ENCODE measurements at regions not wholly inside any gene's neighbourhood (a gene's known extent, or its start where the extent isn't known, plus 50 kb on each side); places are given as distances from the start of the nearest gene placed in this dataset.

DNA sequence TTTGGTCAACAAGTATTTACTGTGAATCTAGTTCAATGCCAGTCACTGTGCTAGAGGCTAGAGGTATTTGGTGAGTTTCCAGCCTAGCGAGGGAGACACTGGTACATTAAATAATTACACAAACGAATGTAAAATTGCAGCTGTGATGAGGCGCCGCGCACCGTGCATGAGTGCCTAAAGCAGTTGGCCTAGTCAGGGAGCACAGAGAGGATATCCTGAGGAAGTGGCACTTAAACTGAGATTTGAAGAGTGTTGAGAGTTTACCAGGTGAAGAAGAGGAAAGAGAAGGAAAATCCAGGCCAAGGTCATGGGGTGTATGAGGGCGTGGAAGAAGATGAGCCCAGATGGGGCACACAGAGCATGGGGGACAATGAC, 157.6 kb upstream of the NDUFV2 start:
- DNase-seq (ENCODE audit: low spot score): no peak

DNA sequence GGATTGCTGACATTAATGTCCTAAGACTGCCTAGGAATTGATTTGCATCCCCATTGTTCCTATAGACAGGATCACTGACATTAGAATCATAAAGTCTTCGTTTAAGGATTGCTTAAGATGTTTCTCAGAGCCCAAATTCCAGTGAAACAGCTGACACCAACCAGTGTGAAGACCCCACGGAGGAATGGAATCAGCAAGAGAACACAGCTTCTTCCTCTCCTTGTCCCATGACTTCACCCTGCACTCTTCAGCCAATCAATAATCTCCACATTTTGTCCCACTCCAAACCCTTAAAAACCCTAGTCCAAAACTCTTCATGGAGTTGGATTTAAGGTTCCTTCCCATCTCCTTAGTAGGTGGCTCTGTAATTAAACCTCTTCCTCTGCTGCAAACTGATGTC, 157.0 kb upstream of the NDUFV2 start:
- DNase-seq (ENCODE audit: low spot score): no peak

GRCh38 chr18:8946066-8946838, 156.2 kb upstream of the NDUFV2 start:
- no peak for DNase-seq (ENCODE audit: low spot score)

- DNase-seq (ENCODE audit: low spot score): no peak
Measured at GRCh38 chr18:8947566-8947965, 154.9 kb upstream of the NDUFV2 start.

GRCh38 chr18:8948011-8948410, 154.5 kb upstream of the NDUFV2 start:
- DNase-seq (ENCODE audit: low spot score): no peak

DNA sequence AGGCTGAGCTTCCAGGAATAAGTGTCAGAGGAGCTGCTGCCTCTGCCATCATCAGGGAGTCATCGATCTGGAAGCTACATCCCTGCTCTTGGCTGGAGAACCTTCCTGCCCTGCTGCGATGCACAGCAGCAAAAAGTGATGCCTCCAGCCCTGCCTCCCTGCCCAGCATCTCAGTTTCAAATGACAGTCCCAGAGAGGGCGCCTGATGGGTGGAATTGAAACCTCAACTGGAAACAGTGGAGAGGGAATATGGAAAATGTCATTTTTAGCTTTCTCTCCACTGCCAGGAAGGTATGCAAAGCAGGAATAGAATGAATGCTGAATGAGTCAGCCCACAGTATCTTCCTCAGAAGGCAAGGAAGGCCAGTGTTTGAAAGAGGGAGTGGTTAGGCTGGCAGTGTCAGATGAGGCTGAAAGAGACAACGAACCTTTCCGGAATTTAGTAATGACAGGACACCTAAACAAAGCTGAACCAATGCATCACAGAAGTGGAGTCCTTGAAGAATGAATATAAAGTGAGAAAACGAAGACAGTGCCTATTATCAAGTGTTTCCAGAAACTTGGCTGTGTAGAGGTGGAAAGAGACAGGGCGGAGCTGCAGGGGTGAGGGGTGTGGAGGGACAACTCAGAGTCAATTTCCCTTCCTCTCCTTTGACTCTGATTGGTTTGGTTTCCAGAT, 153.9 kb upstream of the NDUFV2 start:
- DNase-seq (ENCODE audit: low spot score): no peak

GRCh38 chr18:8949206-8949605, 153.3 kb upstream of the NDUFV2 start:
- DNase-seq (ENCODE audit: low spot score): no peak

- no peak for DNase-seq (ENCODE audit: low spot score)
Measured at GRCh38 chr18:8951491-8951890, 151.0 kb upstream of the NDUFV2 start.

DNA sequence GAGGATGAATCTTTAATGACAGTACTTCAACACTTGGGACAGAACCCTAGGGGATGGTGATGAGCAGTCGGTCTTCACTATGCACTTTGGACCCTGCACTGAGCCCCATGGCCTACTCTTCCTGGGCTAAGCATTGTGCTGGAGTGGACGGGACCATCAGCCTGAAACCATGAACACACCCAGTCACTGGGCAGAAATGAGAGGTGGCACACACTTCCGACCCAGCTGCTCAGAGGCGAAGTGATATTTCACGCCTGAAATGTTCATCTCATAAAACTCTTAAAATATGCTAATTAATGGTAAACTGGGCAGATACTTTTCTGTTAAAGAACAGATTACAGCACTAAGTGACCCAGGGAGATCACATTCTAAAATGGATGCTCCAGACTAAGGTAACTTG, 150.3 kb upstream of the NDUFV2 start:
- DNase-seq (ENCODE audit: low spot score): no peak

DNA sequence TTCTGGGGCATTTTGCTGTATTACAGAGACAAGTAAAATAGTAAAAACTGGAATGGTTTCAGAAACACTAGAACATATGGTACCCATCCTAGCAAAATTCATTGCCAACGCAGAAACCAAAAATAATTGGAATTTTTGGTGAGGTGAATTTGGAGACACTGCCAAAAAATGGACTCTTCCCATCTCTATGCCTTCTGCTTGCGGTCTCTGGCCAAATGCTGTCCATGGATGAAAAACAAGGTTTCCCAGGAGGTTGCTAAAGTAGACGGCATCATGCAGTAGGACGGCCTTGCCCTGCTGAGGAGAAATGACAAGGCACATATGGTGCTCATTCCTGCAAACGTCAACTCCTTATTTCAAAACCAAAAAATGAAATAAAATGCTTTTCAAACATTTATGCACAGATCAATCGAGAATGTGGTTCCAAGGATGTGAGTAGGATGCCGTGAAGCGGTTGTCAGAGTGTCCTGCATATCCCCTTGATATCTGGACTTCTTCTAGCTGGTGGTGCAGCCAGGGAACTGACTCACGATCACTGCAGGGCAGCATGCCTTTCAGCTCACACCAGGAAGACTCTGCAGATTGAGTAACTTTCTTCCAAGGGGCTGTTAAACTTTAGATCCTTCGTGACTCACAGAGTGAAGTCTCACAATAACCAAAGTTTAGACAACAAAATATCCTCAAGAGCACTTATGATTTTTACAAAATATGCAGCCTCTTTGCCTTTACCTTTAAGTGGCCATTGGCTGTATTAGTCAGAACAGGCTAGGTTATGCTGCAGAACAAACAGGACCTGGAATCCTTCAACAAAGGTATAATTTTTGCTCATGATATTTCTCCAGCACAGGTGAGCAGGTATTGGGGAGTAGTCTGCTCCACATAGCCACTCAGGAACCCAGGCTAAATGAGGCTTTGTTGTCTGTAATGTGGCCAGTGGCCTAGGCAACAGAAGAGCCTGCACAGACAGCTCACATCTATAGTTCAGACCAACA, 149.4 kb upstream of the NDUFV2 start:
- no peak for DNase-seq (ENCODE audit: low spot score)

DNA sequence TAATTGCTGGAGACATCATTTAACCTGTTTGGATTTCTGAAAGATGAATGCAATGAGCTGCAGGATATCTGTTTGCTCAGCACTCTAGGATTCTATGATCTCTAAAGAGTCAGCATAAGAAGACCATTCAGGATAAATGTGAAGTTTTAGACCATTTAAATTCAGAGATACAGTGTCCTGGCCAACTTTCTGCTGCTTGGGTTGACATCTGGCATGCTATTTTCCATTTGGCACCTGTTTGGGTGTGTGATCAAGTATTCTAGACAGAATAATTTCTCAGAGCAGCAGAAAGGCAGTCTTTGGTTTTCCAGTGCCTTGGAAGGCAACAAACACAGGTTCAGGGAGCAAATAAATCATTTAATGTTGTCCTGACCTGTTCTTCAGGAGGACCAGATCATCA, 144.8 kb upstream of the NDUFV2 start:
- no peak for DNase-seq (ENCODE audit: low spot score)

DNA sequence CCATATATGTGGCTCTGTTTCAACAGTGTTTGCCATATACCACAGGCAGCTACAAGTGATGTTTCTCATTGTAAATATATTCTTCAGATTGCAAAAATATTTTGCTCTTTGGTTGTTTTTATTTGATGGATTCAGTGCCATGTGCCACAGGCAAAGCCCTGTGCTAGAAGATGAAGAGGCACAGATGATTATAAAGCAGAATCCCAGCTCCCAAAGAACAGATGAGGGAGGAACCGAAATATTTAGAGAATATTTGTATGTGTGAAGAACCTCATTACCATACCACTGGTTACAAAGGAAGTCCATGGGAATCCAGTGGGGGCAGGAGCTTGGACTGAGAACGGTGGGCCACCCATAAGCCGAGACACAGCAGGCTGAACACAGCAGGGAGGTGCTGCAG, 143.8 kb upstream of the NDUFV2 start:
- DNase-seq (ENCODE audit: low spot score): no peak

- no peak for DNase-seq (ENCODE audit: low spot score)
Measured at GRCh38 chr18:8959551-8960135, 142.9 kb upstream of the NDUFV2 start.

DNA sequence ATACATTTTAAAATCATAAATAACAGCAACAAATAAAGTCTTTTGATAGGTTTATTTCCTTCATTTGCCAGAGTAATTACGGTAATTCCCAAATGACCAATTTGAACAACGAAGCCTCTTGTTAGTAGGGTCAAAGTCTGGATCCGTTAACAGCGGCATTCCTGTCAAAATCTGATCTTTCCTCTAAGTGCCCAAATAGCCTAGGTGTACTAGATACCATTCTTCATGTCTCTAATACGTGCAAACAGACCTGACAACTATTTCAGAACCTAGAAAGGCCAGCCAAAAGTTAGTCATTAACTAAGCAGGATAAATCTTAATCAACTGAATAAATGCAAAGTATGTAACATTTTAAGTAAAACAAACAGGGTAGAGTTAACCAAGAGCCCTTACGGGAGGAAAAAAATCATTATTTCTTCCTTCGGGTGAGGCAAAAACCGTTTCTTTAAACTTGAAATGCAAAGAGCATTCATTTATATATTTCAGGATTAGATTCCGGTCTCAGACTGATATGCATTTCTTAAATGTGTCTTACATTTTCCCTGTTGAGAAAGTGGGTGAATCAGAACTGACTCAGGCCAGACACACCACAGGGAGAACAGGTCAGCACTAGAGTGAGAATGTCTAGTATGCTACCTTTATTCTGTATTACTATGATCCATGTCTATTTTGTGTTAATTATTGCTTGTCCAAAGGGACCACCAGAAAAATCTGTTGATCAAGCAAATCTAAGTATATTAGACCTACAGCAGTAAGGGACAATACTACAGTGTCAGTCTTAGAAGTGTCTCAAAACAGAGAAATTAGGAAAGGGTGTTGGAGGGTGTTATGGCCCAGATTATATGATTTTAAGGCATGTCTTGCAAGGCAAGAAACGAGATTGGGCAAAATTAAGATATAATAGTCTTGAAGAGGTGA, 141.5 kb upstream of the NDUFV2 start:
- DNase-seq (ENCODE audit: low spot score): no peak

- no peak for DNase-seq (ENCODE audit: low spot score)
Measured at GRCh38 chr18:8962192-8962779, 140.2 kb upstream of the NDUFV2 start.

GRCh38 chr18:8962855-8963635, 139.5 kb upstream of the NDUFV2 start:
- DNase-seq (ENCODE audit: low spot score): no peak

GRCh38 chr18:8963876-8964275, 138.6 kb upstream of the NDUFV2 start:
- DNase-seq (ENCODE audit: low spot score): no peak

GRCh38 chr18:8965398-8965797, 137.1 kb upstream of the NDUFV2 start:
- no peak for DNase-seq (ENCODE audit: low spot score)

GRCh38 chr18:8966821-8967220, 135.7 kb upstream of the NDUFV2 start:
- DNase-seq (ENCODE audit: low spot score): no peak

DNA sequence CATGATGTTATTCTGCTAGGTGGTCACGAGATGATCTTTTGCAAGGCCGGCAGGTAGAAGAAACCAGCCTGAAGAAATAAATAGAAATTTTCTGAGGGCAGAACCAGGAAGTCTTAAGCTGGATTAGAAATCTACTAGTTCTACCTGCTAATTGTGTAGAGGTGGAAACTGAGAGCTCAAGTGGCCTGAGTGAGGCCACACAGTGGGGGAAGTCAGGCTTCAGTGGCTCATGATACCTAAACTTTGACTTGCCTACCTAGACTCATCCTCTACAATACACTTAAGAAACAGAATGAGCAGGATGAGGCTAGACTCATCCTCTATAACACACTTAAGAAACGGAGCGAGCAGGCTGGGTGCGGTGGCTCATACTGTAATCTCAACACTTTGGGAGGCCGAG, 134.9 kb upstream of the NDUFV2 start:
- DNase-seq (ENCODE audit: low spot score): no peak
